K562 (cell line): ENCODE measurements at regions not wholly inside any gene's neighbourhood (a gene's known extent, or its start where the extent isn't known, plus 50 kb on each side); places are given as distances from the start of the nearest gene placed in this dataset.

Source experiments
- FIP1L1 ChIP-seq: fragments of 200-400 bp; formaldehyde crosslinking; IDR thresholded peaks from 2 replicates; pipeline ENCODE4 v1.6.1; 2018; ENCODE audit warnings: mild to moderate bottlenecking, low read depth, low read length; ENCODE audit not compliant: poor library complexity, severe bottlenecking
- HEY1 ChIP-seq: fragments of 250-450 bp; sonication (Bioruptor Pico); IDR thresholded peaks from 2 replicates; pipeline ENCODE4 v1.5.0; 2020; ENCODE audit warnings: mild to moderate bottlenecking, moderate library complexity, borderline replicate concordance
- HNRNPLL ChIP-seq: fragments of 200-400 bp; formaldehyde crosslinking; IDR thresholded peaks from 2 replicates; pipeline ENCODE4 v1.6.1; 2017; ENCODE audit warnings: low read length, low read depth, mild to moderate bottlenecking; ENCODE audit not compliant: poor library complexity, severe bottlenecking
- SLC30A9 ChIP-seq: fragments of 250-450 bp; sonication (Bioruptor Pico); IDR thresholded peaks from 2 replicates; pipeline ENCODE4 v1.8.0; 2022; ENCODE audit warnings: mild to moderate bottlenecking, moderate library complexity
- ZNF124 ChIP-seq: sonication (generic); formaldehyde crosslinking; IDR thresholded peaks from 2 replicates; pipeline ENCODE4 v1.8.1; 2022; ENCODE audit warnings: missing genetic modification reagents
- TF ChIP-seq, protein P1 (sequence below): fragments of 200-800 bp; sonication (Bioruptor generic); IDR thresholded peaks from 2 replicates; pipeline ENCODE4 v1.6.1; 2016; ENCODE audit warnings: missing genetic modification characterization, missing compliant biosample characterization
- TF ChIP-seq, protein P2 (sequence below): sonication (generic); formaldehyde crosslinking; IDR thresholded peaks from 2 replicates; pipeline ENCODE4 v1.8.1; 2022; ENCODE audit warnings: missing genetic modification reagents

DNA sequence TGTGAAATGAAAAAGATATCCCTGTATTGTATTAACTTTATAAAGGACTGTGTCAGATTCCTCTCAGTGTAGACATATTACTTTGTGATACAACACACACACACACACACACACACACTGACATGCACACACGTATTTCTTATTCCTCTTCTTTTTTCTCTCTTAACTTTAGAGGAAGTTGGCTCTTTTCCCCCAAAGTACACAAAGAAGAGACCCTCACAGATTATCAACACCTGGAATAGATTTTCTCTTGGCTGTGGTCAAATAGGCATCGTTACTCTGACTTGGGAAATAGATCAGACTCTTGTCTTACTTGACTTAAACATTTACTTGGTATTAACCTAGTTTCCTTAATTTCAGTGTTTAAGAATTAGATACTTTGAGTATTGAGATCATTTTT lies 792.8 kb downstream of the ADGRL2 start (continued):
- TF ChIP-seq HNRNPLL (no peak), FIP1L1 (no peak), SLC30A9 (CRISPR knock-in tag) (no peak), ZNF124 (CRISPR knock-in tag) (no peak), HEY1 (CRISPR knock-in tag) (no peak)
- TF ChIP-seq, protein P1, sequence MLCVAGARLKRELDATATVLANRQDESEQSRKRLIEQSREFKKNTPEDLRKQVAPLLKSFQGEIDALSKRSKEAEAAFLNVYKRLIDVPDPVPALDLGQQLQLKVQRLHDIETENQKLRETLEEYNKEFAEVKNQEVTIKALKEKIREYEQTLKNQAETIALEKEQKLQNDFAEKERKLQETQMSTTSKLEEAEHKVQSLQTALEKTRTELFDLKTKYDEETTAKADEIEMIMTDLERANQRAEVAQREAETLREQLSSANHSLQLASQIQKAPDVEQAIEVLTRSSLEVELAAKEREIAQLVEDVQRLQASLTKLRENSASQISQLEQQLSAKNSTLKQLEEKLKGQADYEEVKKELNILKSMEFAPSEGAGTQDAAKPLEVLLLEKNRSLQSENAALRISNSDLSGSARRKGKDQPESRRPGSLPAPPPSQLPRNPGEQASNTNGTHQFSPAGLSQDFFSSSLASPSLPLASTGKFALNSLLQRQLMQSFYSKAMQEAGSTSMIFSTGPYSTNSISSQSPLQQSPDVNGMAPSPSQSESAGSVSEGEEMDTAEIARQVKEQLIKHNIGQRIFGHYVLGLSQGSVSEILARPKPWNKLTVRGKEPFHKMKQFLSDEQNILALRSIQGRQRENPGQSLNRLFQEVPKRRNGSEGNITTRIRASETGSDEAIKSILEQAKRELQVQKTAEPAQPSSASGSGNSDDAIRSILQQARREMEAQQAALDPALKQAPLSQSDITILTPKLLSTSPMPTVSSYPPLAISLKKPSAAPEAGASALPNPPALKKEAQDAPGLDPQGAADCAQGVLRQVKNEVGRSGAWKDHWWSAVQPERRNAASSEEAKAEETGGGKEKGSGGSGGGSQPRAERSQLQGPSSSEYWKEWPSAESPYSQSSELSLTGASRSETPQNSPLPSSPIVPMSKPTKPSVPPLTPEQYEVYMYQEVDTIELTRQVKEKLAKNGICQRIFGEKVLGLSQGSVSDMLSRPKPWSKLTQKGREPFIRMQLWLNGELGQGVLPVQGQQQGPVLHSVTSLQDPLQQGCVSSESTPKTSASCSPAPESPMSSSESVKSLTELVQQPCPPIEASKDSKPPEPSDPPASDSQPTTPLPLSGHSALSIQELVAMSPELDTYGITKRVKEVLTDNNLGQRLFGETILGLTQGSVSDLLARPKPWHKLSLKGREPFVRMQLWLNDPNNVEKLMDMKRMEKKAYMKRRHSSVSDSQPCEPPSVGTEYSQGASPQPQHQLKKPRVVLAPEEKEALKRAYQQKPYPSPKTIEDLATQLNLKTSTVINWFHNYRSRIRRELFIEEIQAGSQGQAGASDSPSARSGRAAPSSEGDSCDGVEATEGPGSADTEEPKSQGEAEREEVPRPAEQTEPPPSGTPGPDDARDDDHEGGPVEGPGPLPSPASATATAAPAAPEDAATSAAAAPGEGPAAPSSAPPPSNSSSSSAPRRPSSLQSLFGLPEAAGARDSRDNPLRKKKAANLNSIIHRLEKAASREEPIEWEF = no peak
- TF ChIP-seq, protein P2, sequence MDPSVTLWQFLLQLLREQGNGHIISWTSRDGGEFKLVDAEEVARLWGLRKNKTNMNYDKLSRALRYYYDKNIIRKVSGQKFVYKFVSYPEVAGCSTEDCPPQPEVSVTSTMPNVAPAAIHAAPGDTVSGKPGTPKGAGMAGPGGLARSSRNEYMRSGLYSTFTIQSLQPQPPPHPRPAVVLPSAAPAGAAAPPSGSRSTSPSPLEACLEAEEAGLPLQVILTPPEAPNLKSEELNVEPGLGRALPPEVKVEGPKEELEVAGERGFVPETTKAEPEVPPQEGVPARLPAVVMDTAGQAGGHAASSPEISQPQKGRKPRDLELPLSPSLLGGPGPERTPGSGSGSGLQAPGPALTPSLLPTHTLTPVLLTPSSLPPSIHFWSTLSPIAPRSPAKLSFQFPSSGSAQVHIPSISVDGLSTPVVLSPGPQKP (CRISPR knock-in tag) = no peak
- TF ChIP-seq, all 486 proteins: peak for 0
